ENCODE measurements at regions not wholly inside any gene's neighbourhood (a gene's known extent, or its start where the extent isn't known, plus 50 kb on each side); places are given as distances from the start of the nearest gene placed in this dataset.
"Not testable (repeated sequence)": the region's sequence is repeated elsewhere in the genome, so short reads cannot be mapped to it uniquely, and the experiment has no call there.

GRCh38 chr10:78096486-78096885 is 62.8 kb downstream of the RPS24 start:
- DNase-seq (ENCODE audit: low read depth), result not testable (repeated sequence)

DNA sequence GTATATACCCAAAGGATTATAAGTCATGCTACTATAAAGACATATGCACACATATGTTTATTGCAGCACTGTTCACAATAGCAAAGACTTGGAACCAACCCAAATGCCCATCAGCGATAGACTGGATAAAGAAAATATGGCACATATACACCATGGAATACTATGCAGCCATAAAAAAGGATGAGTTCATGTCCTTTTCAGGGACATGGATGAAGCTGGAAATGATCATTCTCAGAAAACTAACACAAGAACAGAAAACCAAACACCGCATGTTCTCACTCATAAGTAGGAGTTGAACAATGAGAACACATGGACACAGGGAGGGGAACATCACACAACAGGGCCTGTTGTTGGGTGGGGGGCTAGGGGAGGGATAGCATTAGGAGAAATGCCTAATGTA is 68.9 kb downstream of the RPS24 start:
- not testable (repeated sequence) for DNase-seq (ENCODE audit: low read depth)

- DNase-seq (ENCODE audit: low read depth), result no peak
Observed at GRCh38 chr10:78109210-78109609, 75.5 kb downstream of the RPS24 start.

- DNase-seq (ENCODE audit: low read depth), result no peak
Observed at GRCh38 chr10:78115135-78115853, 81.6 kb downstream of the RPS24 start.

DNA sequence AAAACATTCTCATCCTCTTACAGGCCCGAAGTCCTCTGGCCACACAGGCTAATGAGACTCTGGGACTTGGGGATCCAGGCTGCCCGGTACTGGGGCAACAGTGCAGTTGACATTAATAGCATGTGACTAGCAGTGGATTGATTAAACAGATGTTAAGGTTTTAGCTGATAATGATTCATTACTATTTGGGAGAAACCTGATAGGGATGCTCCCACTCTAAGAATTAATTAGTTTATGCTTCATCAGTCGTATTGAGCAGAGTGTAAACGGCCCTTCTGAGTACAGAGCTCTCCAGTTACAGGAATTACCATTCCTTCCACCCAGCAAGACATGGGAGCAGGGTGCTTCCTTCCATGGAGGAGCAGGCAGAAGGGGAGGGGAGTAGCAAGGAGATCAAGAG is 82.7 kb downstream of the RPS24 start:
- DNase-seq (ENCODE audit: low read depth), result no peak

- no peak for DNase-seq (ENCODE audit: low read depth)
Observed at GRCh38 chr10:78118591-78118990, 84.9 kb downstream of the RPS24 start.

GRCh38 chr10:78121801-78122200 is 88.1 kb downstream of the RPS24 start:
- no peak for DNase-seq (ENCODE audit: low read depth)

GRCh38 chr10:78124167-78124566 is 90.5 kb downstream of the RPS24 start:
- DNase-seq (ENCODE audit: low read depth), result no peak

- no peak for DNase-seq (ENCODE audit: low read depth)
Observed at GRCh38 chr10:78129211-78129610, 95.5 kb downstream of the RPS24 start.

DNA sequence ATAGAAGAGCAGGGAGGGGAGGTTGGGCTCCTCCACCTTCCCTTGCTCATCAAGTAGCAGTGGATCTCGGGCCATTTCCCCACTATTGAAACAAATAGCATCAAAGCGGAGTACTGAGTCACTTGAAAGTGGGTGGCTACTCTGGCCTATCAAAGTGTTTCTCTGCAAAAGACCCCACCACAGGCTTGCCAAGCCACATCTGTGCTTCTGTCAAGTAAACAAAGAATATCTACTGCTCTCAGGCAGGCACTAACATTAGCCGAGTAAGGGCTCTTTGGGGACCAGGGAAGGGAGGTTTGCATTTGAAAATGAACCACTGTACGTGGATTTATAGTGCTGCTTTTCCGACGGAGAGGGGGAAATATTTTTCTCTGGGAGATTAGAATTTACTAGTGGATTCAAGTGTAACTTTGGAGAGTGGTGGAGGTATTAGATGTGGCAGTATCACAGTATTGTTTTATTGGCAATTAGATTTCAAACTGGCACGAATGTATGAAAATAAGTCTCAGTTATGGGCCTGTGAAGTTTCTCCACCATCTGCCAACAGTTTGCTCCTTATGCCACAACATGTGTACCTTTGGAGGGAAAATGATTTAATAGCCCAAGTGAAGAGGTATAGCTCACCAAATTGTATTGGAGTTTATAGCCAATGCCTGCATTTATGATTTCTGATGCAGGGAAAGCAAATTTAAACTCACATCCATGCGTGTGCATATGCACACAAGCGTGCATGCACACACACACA is 97.5 kb downstream of the RPS24 start:
- DNase-seq (ENCODE audit: low read depth), result no peak

DNA sequence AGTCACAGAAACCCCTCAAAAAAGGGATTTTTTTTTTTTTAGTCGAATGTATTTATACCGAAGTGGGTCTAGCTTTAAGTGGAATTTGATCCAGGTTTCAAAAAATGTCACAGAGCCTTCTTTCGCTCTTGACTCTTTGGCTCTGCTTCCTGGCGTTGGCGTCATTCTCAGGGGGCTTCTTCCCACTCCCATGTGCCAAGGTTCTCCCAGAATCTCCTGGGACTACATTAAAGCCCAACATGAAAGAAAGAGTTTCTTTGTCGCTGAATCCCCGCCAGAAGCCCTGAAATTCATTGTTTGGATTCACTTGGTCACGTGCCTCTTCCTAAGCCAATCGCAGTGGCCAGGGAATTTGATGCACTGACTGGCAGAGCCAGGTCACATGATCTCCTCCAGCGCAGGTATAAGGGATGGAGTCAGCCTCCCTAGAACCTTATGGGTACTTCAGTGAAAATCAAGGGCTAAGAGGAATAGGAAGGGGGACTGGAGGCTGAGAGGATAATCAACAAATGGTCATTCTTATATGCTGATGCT is 101.2 kb downstream of the RPS24 start:
- peak; percentile 42 for DNase-seq (ENCODE audit: low read depth)

DNA sequence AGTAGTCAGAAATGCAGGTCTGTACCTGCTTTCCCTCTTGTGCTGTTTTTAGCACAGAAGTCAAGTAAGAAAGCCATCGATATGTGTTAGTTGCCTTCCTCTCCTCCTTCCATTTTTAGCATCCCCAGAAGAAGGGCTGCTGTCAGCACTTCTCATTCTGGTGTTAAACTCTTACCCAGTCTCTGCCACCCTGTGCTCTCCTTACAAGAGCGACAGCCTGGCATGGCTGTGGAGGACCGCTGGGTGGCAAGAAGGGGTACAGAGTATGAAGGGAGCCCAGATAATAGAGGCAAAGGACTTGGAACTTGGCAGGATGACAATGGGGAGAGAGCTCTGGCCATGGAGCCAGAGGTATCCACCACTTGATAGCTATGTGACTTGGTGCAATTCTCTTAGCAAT is 103.5 kb downstream of the RPS24 start:
- DNase-seq (ENCODE audit: low read depth), result no peak

DNA sequence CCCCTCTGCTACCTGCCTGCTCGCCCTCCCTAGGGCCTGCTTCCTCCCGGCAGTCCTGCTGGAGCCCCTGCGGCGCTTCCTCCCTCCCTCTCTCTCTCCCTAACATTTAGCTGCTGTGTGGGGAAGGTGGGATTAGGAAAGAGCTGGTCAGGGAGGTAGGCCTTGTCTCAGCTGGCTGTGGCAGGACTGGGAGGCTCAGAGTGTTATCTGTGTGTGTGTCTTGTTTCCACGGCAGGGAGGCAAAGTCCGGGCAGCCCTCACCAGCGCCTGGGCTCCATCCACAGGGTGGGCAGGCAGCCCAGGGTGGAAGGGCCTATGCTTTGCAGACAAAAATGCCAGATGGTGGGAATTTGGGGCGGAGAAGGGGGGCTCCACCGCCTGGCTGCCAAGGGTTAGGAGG is 105.7 kb downstream of the RPS24 start:
- no peak for DNase-seq (ENCODE audit: low read depth)

DNA sequence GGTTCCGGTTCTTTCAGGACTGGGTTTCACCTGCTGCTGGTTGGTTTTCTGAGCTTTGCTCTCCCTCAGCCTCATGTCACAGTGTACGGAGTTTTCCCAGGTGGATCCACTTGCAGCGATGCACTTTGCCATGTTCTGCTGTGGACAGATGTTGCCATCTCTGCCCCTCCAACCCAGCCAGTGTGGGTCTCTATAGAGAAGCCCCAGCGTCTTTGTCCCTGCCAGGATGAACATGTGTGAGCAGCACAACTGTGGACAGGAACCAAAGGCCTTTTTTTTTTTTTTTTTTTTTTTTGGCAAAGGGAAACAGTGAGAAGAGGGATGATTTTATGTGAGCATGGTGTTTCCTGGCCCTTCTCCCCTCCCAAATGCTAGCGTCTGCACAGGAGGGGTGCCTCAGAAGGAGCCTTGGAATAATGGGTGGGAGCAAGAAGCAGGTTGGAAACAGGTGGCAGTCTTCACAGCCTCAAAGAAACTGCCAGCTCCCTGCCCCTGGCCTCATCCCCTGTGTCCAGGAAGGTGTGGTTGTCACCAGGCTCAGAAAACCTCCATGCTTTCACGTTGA is 106.5 kb downstream of the RPS24 start:
- DNase-seq (ENCODE audit: low read depth), result no peak

DNA sequence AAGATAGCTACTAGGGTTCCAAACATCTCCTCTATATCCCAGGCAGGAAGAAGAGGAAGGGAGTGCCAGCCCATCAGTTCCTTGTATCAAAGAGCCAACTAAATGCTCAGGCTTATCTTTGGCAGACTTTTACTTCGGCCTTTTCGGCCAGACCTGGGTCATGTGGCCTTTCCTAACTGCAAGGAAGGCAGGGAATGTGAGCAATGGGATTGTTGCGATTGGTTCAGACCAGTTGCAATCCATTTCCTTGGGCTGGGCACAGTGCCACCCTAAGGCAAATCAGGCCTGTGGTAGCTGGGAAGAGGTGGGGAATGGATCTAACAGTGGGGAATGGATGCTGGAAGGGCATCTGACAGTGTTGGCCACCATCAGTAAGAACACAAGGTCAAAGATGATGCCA is 109.9 kb downstream of the RPS24 start:
- no peak for DNase-seq (ENCODE audit: low read depth)

- no peak for DNase-seq (ENCODE audit: low read depth)
Observed at GRCh38 chr10:78146200-78146599, 112.5 kb downstream of the RPS24 start.

DNA sequence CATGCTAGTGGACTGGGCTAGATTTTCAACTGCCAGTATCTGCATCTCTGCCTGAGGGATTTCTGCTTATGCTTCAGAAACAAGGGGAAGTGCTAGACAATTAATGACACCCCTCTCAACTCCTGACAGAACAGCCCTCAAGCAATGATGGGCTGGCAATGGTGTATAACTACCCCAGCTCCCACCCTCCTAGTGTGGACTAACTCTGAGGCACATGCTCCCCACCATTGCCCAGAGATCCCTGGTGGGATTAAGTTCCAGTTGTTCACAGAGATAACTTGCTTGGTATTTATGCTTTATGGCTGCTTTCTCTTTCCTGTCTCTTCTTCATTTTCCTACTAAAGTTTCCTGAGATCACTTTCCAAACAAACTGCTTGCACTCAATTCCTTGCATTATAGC is 113.5 kb downstream of the RPS24 start:
- DNase-seq (ENCODE audit: low read depth), result no peak

GRCh38 chr10:78148216-78148960 is 114.7 kb downstream of the RPS24 start:
- no peak for DNase-seq (ENCODE audit: low read depth)

DNA sequence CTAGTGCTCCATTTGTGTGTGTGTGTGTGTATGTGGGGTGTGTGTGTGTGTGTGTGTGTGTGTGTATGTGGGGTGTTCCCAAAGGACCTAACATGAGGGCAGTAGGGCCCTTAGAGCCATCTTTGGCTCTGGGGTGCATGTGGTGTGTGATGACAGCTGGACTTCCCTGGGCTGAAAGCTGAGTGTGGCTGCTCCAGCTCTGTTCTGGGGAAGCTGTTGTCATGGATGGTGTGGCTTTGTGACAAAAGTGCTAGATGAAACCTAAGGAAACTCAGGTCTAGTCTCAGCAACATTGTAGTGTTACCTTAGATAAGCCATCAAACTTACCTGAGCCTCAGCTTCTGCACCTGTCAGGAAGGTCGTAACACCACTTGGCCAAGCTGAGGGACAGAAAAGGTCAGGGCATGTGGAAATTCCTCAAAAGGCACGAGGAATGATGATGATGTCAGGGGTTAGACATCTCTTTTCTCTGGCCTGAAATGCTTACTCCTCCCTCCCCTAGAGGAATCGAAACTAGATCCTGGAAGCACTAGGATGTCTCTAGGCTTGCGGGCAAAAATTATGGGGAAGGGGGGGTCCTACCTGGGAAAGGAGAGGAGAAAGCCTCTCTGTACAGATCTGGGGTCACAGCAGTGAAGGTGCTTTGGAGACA is 115.4 kb downstream of the RPS24 start:
- no peak for DNase-seq (ENCODE audit: low read depth)

DNA sequence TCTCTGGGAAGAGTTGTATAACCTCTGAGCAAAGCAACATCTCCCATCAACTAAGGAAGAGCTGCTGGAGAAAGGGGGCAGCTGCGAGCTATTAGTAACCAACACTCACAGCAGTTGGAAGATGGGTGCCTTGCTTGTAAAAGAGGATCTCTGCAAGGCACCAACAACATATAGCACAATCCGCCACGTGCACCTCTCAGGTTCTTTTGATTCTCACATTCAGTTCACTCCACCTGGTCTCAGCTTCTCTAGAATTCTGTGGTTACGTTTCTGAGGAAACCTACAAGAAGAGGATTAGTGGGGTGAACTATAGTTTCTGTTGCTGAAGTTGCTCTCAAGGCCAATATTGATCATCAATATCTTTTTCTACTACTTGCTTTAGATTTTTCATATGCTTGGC is 117.1 kb downstream of the RPS24 start:
- no peak for DNase-seq (ENCODE audit: low read depth)

GRCh38 chr10:78155722-78156121 is 122.1 kb downstream of the RPS24 start:
- no peak for DNase-seq (ENCODE audit: low read depth)
